WERI-Rb-1 (cell line): ENCODE measurements at regions not wholly inside any gene's neighbourhood (a gene's known extent, or its start where the extent isn't known, plus 50 kb on each side); places are given as distances from the start of the nearest gene placed in this dataset.

Experiments used
- DNase-seq: peaks from one replicate; pipeline ENCODE4 v3.0.0-alpha.2; 2020
- H3K27ac ChIP-seq: fragments of 250-450 bp; sonication (Bioruptor Pico); 2 replicates; pipeline ENCODE4 v1.5.1; 2020; ENCODE audit warnings: mild to moderate bottlenecking, moderate library complexity
- H3K27me3 ChIP-seq: fragments of 250-450 bp; sonication (Bioruptor Pico); 2 replicates; pipeline ENCODE4 v1.5.1; 2021; ENCODE audit warnings: mild to moderate bottlenecking, low read depth, moderate library complexity; ENCODE audit not compliant: insufficient read depth, severe bottlenecking
- H3K36me3 ChIP-seq: fragments of 250-450 bp; sonication (Bioruptor Pico); 2 replicates; pipeline ENCODE4 v1.5.1; 2020; ENCODE audit warnings: mild to moderate bottlenecking, moderate library complexity
- H3K4me3 ChIP-seq: 2 replicates; pipeline ENCODE4 v1.5.1; 2011; ENCODE audit warnings: low read depth, mild to moderate bottlenecking, control low read depth, low read length
- H3K9me3 ChIP-seq: fragments of 250-450 bp; sonication (Bioruptor Pico); 2 replicates; pipeline ENCODE4 v1.5.1; 2021; ENCODE audit warnings: mild to moderate bottlenecking, moderate library complexity; ENCODE audit not compliant: severe bottlenecking
- TF ChIP-seq, protein P1 (sequence below): IDR thresholded peaks from 2 replicates; pipeline ENCODE4 v1.5.1; 2011; ENCODE audit warnings: low read depth, mild to moderate bottlenecking, control low read depth, inconsistent platforms, low read length

DNA sequence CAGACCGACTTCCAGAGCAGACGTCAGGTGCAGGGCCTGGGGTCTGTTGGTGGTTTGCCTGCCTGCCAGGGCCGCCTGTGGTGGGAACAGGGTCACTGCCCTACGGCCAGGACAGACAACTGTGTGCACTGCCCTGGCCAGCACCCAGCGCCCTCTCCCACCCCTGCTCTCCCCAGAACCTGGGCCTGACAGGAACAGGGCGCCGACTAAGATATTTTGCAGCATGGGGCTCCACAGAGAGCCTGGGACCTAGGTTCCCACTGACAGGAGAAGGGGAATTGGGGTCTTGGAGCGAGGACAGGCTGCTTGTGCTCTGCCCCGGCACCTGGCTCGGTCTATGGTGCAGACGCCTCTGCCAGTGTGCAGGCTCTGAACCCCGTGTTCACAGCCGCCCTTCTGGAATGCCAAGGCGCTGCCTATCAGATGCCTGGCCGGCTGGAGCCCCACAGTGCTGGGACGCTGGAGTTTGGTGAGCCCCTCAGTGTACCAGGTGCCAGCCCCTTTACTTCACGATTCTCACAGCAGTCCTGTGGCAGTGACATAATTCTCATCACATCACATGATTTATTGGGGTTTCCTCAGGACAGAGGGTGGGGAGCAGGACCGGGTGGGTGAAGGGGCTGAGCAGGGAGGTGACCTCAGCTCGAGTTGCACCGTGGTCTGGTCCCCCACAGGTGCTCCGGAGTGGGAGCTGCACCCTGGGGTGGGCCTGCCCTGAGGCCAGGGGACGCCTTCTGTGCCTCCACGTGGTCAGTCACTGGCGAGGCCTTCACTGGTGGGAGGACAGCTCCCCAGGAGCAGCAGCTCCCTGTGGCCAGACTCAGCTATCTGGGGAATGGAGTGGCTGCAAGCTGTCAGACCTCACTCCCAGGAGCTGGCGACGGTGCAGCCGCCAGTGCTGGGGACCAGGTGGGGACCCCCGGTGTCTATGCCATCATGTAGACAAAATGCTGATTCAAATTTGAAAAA is 113.8 kb upstream of the LRPAP1 start:
- Histone ChIP-seq H3K36me3 (no peaks in the 10 kb centered on the region), H3K9me3 (no peaks in the 10 kb centered on the region), H3K27me3 (no peaks in the 10 kb centered on the region), H3K27ac (no peak overlapping the region), H3K4me3 (no peak overlapping the region)
- DNase-seq = no peak
- TF ChIP-seq, protein P1, sequence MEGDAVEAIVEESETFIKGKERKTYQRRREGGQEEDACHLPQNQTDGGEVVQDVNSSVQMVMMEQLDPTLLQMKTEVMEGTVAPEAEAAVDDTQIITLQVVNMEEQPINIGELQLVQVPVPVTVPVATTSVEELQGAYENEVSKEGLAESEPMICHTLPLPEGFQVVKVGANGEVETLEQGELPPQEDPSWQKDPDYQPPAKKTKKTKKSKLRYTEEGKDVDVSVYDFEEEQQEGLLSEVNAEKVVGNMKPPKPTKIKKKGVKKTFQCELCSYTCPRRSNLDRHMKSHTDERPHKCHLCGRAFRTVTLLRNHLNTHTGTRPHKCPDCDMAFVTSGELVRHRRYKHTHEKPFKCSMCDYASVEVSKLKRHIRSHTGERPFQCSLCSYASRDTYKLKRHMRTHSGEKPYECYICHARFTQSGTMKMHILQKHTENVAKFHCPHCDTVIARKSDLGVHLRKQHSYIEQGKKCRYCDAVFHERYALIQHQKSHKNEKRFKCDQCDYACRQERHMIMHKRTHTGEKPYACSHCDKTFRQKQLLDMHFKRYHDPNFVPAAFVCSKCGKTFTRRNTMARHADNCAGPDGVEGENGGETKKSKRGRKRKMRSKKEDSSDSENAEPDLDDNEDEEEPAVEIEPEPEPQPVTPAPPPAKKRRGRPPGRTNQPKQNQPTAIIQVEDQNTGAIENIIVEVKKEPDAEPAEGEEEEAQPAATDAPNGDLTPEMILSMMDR = no peak

DNA sequence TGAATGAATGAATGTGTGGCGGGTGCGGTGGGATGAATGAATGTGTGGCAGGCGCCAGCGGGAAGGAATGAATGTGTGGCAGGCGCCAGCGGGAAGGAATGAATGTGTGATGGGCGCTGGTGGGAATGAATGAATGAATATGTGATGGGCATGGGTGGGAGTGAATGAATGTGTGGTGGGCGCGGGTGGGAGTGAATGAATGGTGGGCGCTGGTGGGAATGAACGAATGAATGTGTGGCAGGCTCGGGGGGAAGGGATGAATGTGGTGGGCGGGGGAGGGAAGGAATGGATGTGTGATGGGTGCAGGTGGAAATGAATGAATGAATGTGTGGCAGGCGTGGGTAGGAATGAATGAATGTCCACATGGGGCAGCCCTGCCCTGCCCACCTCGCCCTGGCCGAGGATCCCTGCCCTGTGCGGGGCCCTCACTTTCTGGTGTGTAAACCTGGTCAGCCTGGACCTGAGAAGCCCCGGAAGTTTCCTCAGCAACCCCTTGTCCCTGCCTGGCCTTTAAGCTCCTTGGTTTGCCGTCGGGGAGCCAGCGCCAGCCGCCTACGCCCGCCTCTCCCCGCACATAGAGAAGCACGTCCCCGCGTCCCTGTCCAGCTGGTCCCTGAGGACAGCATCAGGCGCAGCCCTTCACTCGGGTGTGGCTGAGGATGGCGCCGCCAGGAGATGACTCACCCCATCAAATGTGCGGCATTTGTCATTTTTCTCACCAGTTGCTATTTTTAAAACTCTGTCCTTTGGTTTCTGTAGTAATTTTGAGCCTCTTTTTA is 112.8 kb upstream of the LRPAP1 start:
- no peaks in the 10 kb centered on the region for H3K27me3 ChIP-seq
- no peaks in the 10 kb centered on the region for H3K9me3 ChIP-seq
- TF ChIP-seq, protein P1 = no peak
- DNase-seq = peak; percentile 92
- H3K36me3 ChIP-seq = no peaks in the 10 kb centered on the region
- no peak overlapping the region for H3K4me3 ChIP-seq
- H3K27ac ChIP-seq = no peak overlapping the region

DNA sequence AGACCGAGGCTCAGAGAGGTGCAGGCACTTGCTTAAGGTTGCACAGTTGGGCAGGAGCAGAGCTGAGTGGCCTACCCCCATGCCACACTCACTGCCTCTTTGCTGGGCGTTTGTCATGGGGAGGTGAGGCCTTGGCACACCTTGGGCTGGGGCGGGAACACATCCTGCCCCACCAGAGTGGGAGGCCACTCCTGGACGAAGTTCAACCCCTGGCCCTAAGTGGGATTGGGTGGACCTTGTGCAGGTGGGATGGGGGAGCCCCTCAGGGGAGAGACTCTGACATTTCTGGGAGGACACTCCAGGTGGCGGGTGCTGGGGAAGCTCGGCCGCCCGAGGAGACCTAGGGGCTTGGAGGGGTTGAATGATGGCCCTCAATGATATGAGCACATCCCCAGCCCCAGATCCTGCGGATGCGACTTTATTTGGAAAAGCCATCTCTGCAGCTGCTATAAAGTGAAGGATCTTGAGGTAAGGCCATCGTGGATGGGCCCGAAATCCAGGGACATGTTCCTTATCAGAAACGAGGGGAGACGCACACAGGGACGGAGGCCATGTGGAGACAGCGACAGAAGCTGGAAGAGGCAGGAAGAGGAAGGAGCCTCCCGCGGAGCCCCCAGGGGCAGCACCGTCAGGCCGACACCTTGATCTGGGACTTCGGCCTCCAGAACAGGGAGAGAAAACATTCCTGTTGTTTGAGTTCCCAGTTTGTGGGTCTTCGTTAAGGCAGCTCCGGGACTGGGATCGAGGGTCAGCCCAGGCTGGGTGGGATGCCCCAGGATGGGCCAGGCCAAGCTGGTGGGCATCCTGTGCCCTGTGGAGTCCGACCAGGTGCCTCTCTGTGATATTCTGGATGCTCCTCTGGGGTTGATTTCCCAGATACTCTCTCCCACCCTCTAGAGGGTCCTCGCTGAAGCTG is 111.6 kb upstream of the LRPAP1 start:
- no peaks in the 10 kb centered on the region for H3K9me3 ChIP-seq
- H3K27ac ChIP-seq = no peak overlapping the region
- H3K27me3 ChIP-seq = no peaks in the 10 kb centered on the region

DNA sequence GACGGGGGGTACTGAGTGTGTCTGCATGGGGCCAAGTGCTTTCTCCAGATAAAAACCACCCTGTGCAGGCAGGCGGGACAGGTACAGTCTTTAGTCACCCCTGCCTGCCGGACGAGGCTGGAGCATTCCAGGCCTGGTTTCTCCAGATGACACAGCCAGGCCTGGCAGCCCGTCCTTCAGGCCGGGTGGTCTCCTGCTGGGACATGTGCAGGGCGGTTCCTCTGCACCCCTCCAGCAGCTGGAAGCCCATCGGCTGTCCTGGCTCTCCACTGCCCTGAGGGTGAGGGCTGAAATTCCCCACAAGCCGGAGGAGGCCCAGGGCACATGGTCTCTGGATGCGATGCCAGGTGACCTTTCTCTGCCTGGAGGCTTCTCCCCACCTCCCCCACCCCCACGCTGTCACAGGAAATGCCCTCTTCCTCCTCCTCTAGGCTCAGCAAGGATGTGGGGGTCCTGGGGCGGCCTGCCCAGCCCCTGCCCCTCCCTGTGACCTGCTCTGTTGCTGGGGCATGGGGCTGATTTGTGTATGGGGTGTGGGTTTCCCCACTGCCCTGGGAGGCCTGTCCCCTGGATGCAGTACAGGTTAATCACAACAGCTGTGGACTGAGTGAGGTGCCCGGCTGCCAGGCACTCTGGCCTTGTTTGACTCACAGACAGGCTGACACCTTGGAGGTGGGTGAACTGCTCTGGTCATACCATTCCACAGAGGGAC is 110.7 kb upstream of the LRPAP1 start:
- Histone ChIP-seq H3K27ac (no peak overlapping the region), H3K4me3 (no peak overlapping the region), H3K27me3 (no peaks in the 10 kb centered on the region), H3K36me3 (no peaks in the 10 kb centered on the region), H3K9me3 (no peaks in the 10 kb centered on the region)
- TF ChIP-seq, protein P1 = no peak
- no peak for DNase-seq

More for the DNA sequence above, 111.6 kb upstream of the LRPAP1 start:
- TF ChIP-seq, protein P1 = no peak
- Histone ChIP-seq H3K4me3 (no peak overlapping the region), H3K36me3 (no peaks in the 10 kb centered on the region)
- no peak for DNase-seq
